DMS 273 (cell line): ENCODE measurements at regions not wholly inside any gene's neighbourhood (a gene's known extent, or its start where the extent isn't known, plus 50 kb on each side); places are given as distances from the start of the nearest gene placed in this dataset.
A peak's percentile ranks its signal among the peaks of the same experiment; 100 is the strongest.

Experiments
- DNase-seq: peaks from one replicate; lab custom pipeline; 2025; ENCODE audit not compliant: unreplicated experiment; lab: John Stamatoyannopoulos, UW

DNA sequence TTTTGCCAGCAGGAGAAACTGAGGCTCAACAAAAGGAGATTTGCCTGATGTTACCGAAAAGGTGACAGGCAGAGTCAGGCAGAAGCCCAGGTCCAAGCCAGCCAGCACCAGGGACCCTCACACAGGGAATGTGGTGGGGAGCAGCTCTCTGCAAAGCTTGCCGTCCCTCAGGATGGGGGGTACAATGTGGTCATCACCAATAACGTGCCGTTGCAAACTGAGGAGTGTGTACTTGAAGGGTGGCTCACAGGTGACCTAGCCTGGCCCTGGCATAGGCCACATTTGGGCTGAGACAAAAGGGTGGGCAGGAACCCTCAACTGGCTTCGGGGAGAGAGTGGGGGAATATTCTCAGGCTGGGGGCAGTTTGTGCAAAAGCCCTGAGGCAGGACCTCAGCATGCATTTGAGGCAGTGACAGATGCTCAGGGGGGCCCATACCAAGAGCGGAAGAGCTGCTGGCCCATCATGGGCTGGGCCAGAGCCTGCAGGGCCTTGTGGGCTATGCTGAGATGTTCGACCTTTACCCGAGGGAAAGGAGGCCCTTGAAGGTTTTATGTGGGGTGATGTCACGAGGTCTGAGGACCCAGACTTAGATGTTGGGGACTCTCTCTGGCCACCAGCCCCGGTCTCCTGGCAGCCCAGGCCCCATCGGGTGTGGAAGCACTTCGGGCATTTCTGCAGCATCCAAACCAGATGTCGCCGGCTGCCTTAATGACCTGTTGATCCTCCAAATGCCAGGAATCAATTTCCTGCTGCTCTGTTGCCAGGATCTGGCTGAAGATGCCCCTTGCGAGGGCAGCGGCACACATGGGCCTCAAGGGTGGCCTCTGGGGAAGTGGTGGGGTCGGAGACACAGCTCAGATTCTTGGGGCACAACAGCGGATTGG, 57.4 kb upstream of the SHISAL1 start:
- peak; percentile 40 for DNase-seq

DNA sequence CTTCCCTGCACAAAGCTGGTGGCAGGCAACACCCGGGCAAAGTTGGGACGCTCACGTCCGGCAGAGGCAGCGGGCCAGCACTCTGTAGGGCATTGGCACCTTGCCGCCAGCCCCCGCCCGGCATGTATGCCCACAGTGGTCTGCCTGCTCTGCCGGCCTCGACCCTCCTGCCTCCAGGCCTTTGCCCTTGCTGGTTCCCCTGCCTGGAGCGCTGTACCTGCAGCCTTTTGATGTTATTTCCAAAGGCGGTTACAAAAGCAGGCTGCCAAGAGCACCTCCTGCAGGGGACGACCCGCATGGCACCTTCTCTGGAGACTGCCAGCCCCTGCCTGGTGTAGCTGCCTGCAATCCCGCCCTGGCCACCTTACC, 56.5 kb upstream of the SHISAL1 start:
- DNase-seq = no peak

DNA sequence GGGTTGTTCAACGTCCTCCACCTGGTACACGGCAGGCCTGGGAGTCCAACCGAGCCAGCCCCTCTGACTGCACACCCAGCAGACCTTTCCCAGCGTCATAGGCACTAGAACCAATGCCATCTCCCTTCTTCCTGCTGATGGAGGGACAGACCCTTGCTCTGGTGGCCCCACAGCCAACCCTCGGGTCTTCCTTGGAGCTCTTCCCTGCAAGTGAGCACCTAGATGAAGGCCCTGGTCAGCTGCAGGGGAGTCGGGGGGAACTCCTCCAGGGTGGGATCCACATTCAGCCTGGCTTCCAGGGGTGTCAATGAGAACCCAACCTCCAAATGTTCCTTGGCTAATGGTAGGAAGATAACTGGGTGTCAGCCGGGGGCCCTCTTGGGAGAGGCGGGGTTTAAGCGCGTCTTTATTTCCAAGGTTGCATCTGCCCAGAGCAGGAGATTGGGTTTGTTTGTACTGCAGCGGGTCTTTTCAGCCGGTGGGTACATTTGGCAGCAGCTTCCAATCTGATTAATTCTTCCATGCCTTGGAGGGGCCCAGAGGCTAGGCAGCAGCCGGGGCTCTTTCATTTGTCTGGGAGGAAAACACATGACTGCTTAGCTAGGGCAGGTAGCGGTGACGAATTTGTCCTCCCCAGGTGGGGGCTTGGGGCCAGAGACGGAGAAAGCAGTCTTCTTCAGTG, 56.0 kb upstream of the SHISAL1 start:
- no peak for DNase-seq

DNA sequence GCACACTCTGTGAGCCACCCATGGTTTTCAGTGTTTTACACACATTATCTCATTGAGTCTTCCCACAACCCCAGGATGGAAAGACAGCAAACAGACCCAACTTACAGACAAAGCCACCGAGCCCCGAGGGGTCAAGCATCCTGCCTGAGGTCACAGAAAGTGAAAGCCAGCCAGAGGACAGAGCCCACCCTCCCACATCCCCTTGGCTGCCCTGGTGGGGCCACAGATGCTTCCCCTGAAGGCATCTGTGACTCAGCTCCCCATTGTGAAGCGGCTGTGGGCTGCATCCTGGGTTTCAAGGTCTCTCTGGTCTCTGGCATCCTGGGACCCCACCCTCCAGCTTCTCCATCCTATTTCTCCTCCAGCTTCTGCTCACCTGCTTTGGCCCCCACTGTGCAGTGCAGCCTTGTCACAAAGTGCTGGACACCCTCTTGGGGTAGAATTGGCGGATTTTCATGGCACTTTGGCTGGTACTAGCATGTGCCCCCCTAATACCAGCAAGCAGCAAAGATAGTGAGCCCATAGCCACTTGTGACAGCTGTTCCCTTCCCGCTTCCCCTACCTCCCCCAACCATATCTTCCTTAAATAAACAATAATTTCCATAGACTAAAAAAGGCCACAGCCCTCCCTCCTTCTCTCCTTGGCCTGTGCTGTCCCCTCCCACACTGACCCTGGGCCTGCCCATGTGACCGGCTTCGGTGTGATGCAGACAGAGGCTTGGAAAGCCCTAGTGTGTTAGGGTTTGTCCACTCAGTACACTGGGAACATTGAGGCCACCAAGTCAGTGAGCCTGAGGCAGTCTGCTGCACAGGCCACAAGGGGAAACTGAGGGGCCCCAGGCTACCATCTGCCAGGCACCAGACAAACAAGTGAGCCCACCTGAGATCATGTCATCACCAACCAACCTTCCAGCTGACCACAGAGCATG, 53.9 kb upstream of the SHISAL1 start:
- no peak for DNase-seq

DNA sequence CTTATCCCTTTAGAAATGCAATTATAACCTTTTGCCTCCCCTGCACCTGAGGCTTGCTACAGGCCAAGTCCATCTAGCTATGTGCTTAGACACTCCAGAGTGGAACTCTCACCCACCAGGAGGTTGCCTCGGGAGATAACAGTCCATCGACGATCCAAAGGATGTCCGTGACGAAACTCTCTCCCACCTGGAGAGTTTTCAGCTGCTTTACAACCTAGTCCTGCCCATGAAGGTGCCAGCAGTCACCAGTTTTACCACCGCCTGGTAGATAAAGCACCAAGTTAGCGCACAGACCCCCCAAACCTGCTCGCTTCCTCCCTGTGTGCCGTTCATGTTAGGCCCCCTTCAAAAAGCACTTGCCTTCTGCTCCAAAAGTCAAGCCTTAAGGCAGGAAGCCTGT, 53.1 kb upstream of the SHISAL1 start:
- no peak for DNase-seq

DNA sequence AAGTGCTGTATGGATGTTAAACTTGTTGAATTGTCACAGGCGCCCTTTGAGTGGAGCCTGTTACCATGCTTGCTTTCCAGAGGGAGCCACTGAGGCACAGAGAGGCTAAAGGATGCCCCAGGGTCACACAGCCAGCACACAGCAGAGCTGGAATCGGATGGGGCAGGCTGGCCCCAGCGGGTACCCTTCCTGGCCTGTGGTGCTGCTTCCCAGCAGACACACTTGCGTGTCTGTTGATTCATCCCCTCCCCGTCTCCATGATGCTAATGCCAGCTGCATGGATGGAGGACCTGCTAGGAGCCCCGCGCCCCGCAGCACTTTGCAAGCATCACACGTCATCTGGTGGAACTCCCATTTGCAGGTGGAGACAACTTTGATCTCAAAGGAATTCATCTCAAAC, 52.4 kb upstream of the SHISAL1 start:
- no peak for DNase-seq

DNA sequence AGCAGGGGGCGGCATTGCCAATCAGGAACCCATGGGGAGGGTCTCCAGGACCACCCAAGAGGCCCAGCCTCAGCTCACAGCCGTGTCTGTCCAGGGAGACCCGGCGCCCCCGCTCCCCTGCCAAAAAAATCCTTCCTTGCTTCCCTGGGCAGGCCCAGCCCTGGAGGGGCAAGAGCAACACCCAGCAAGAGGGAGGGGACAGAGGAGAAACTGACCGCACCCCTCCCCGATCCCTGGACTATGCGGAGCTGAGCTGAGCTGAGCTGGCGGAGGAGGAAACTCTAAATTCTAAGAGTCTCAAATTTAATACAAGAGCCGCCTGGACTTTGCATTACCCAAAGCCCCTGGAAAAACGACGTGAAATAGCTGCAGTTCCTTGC, 52.0 kb upstream of the SHISAL1 start:
- no peak for DNase-seq

DNA sequence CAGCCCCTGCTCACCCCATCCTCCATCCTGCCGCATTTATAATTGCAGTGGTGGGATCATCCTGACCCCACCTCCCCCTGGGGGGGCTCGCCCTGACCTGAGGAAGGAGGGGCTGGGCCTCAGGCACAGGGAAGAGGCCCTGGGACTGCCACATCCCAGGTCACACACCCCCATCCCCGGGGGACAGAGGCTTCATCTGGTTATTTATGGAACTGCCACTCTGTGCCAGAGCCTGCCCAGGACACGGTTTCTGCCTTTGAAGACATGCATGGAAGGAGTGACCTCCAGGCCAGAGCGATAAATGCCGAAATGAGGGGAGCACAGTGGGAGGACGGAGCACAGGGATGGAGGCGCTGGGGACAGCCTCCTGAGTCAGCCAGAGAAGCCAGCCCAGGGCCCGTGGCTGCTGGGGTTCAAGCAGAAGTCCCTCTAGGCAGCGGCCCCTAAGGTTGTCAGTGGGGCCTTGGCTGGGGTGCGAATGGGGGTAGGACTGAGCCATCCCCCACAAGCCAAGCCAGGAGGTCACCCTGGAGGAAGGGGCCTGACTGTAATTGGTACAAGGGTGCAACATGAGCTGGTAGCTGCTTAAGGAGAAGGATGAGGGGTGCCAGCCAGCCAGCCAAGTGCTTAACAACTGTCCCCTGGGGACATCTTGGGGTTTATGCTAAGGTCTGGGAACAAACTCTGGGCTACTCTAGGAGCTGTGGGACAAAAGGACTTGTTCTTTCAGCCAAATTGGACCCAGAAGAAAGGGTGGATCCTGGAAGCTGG, 51.4 kb upstream of the SHISAL1 start:
- DNase-seq = no peak

DNA sequence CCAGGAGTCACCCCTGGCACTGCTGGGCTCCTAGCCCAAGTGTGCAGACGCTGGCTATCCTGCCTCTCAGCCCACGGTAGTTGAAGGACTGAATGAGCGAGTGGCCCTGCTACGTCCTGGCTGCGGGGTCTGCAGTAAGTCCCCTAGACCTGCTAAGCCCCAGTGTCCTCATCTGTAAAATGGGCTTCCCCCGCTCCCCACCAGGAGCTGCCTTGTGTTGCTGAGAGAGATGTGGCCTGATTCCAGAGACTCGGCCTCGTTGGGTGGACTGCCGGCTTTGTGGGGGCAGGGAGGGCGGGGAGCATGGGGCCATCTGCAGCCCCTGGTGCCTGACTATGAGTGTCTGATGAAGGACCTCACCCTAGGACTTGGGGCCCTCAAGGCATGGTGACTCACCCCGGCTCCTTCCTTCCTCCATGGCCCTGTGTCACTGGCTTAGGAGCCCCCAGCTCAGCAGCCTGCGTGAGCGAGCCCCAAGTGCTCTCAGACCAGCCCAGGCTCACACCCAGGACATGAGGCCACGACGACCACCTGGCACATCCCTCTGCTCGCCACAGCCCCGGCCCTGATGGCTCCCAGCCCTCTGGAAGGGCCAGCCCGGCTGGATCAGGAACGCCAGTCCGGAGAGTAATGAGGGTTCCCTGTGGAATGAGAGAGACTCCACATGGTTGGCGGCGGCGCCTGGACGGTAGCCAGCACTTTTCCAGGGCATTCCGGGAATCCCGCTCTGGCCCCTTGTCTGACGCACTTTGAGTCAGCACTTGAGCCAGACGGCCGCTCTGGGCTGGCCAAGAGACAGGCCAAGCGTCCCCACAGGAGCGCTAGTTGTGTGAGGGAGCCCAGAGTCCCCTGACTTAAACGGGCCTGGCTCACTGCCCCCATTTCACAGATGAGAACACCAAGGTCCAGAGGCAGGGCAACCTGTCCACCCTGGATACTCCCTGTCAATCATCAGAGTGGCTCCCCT, 50.5 kb upstream of the SHISAL1 start:
- peak; percentile 78 for DNase-seq

DNA sequence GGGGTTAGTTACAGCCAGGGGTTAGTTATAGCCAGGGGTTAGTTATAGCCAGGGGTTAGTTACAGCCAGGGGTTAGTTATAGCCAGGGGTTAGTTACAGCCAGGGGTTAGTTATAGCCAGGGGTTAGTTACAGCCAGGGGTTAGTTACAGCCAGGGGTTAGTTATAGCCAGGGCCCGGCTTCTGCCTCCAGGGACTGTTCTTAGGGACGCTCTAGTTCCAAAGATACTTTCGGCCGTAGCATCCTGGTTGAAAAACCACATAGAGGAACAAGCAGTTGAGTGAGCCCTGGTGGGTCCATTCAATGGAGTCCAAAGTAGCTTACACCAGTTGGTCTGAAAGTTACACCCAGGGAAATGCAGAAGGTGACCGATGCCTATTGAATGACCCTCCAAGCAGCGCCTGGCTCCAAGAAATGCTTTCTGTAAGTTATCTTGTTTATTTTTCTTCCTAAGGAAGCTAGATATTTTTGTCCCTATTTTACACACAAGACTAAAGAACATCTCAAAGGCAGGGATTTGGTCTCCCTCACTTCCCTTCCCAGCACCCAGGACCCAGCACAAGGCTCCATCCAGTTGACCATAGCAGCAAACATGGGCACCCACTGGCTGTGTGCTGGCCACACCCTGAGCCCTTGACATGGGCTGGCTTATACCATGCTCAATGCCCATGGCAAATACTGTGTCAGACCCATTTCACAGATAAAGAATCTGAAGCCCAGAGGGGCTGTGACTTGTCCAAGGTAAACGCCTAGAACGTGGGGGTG, 49.7 kb upstream of the SHISAL1 start:
- no peak for DNase-seq
